ENCODE measurements at regions not wholly inside any gene's neighbourhood (a gene's known extent, or its start where the extent isn't known, plus 50 kb on each side); places are given as distances from the start of the nearest gene placed in this dataset.

GRCh38 chr6:43983191-43983590, 144.1 kb downstream of the MRPL14 start:
- DNase-seq (ENCODE audit: low read depth), result no peak

GRCh38 chr6:43982084-43982625, 145.1 kb downstream of the MRPL14 start:
- no peak for DNase-seq (ENCODE audit: low read depth)

GRCh38 chr6:43981363-43981990, 145.8 kb downstream of the MRPL14 start:
- no peak for DNase-seq (ENCODE audit: low read depth)

GRCh38 chr6:43980004-43980795, 147.1 kb downstream of the MRPL14 start:
- no peak for DNase-seq (ENCODE audit: low read depth)

- no peak for DNase-seq (ENCODE audit: low read depth)
These were observed 147.7 kb downstream of the MRPL14 start for GRCh38 chr6:43979525-43979924.

GRCh38 chr6:43978473-43979346, 148.5 kb downstream of the MRPL14 start:
- no peak for DNase-seq (ENCODE audit: low read depth)

GRCh38 chr6:43977404-43978111, 149.7 kb downstream of the MRPL14 start:
- DNase-seq (ENCODE audit: low read depth), result peak; percentile 67

- DNase-seq (ENCODE audit: low read depth), result peak; percentile 65
These were observed 150.4 kb downstream of the MRPL14 start for GRCh38 chr6:43976706-43977403.

- no peak for DNase-seq (ENCODE audit: low read depth)
These were observed 152.5 kb downstream of the MRPL14 start for GRCh38 chr6:43974643-43975230.

GRCh38 chr6:43973357-43973756, 153.9 kb downstream of the MRPL14 start:
- peak; percentile 47 for DNase-seq (ENCODE audit: low read depth)

- DNase-seq (ENCODE audit: low read depth), result peak; percentile 96
These were observed 154.3 kb downstream of the MRPL14 start for GRCh38 chr6:43972913-43973300.

- no peak for DNase-seq (ENCODE audit: low read depth)
These were observed 154.9 kb downstream of the MRPL14 start for GRCh38 chr6:43972179-43972912.

GRCh38 chr6:43971776-43972126, 155.5 kb downstream of the MRPL14 start:
- DNase-seq (ENCODE audit: low read depth), result peak; percentile 35

- no peak for DNase-seq (ENCODE audit: low read depth)
These were observed 156.1 kb downstream of the MRPL14 start for GRCh38 chr6:43970913-43971775.

GRCh38 chr6:43970068-43970912, 157.0 kb downstream of the MRPL14 start:
- no peak for DNase-seq (ENCODE audit: low read depth)

- no peak for DNase-seq (ENCODE audit: low read depth)
These were observed 157.9 kb downstream of the MRPL14 start for GRCh38 chr6:43969158-43969981.

Data from M059J (cell line).